Naive B cell (primary cell): ENCODE measurements at regions not wholly inside any gene's neighbourhood (a gene's known extent, or its start where the extent isn't known, plus 50 kb on each side); places are given as distances from the start of the nearest gene placed in this dataset.
"Not testable (repeated sequence)": the region's sequence is repeated elsewhere in the genome, so short reads cannot be mapped to it uniquely, and the experiment has no call there.

ENCODE experiments used
- ATAC-seq, 2 donors: fragments of 150-1000 bp; cut with Tn5 transposase; 2 replicates each; pipeline ENCODE4 v1.10.0; 2021; ENCODE audit warnings: low read depth in 2 of 2, mild to moderate bottlenecking in 2 of 2, moderate library complexity in 2 of 2
- DNase-seq: peaks from one replicate; pipeline ENCODE4 v3.0.0; 2022
- H3K27ac Mint-ChIP-seq, 6 donors: one replicate each; pipeline ENCODE4 v1.8.0; 2020 to 2022; ENCODE audit warnings: mild to moderate bottlenecking in 6 of 6, mixed read lengths in 6 of 6, moderate library complexity in 5 of 6, inconsistent platforms in 2 of 6
- H3K27me3 Mint-ChIP-seq, 3 donors: one replicate each; pipeline ENCODE4 v1.8.0; 2021 to 2022; ENCODE audit warnings: mixed read lengths in 3 of 3, mild to moderate bottlenecking in 1 of 3
- H3K36me3 Mint-ChIP-seq, 2 donors: one replicate each; pipeline ENCODE4 v1.8.0; 2020 to 2022; ENCODE audit warnings: mixed read lengths in 2 of 2, inconsistent platforms in 1 of 2, mild to moderate bottlenecking in 1 of 2
- H3K4me1 Mint-ChIP-seq, 3 donors: one replicate each; pipeline ENCODE4 v1.8.0; 2020 to 2022; ENCODE audit warnings: mixed read lengths in 3 of 3, inconsistent platforms in 1 of 3, mild to moderate bottlenecking in 1 of 3, moderate library complexity in 1 of 3
- H3K4me3 Mint-ChIP-seq, 8 donors: one replicate each; pipeline ENCODE4 v1.8.0; 2020 to 2022; ENCODE audit warnings: mild to moderate bottlenecking in 8 of 8, mixed read lengths in 8 of 8, moderate library complexity in 8 of 8, inconsistent platforms in 2 of 8
- H3K9me3 Mint-ChIP-seq, 7 donors: one replicate each; pipeline ENCODE4 v1.8.0; 2020 to 2022; ENCODE audit warnings: mixed read lengths in 7 of 7, mild to moderate bottlenecking in 5 of 7, inconsistent platforms in 2 of 7, moderate library complexity in 1 of 7

DNA sequence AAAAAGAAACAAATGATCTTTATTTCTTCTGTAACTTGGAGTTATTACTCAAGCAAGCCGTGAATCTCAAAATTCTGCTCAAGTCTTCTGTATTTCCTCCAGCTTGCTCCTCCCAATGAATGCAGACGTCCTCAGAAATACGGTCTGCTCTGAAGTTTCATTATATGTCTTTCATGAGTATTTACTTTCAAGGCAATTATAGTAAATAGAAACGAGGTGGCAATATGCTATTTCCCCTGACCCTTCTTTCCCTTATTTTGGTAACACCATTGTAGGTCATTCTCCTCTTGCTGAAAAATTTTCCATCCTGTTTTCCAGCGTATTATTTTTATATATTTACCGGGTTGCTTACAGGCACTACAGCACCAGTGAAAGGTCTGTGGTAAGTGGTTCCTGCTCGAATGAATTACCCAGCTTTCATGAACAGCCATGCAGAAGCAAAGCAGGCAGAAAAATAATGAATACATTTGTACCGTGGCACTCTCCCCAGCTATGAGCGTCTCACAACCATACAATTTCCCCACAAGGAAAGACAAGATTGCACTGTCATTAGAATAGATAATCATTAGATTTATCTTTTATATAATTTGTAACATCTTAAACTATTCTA is 350.9 kb upstream of the PKN2 start:
- DNase-seq = no peak
- Mint-ChIP-seq H3K4me3 (no peak overlapping the region), H3K4me1 (peaks cover 0 to 4% (median 0%) of the 10 kb centered on the region in 3 donors), H3K36me3 (no peaks in the 10 kb centered on the region), H3K9me3 (no peaks in the 10 kb centered on the region), H3K27me3 (no peaks in the 10 kb centered on the region), H3K27ac (no peak overlapping the region)
- no peak for ATAC-seq

DNA sequence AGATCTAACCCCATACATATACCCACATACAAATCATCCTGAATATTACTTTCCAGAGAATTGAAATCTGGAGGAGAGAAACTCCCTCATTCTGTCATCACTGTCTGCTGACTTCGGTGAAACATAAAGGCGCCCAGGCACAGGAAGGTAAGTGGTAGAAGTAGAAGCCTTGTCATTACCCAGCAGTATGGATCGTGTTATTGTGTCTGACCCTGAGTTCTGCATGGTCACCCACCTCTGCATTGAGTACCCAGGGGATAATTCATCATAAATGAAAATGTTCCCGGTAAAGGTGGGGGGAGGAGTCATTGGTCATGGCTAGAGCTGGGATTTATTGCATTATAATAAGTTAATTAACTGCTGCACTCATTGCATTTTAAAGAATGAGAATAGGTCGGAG is 342.6 kb upstream of the PKN2 start:
- H3K4me1 Mint-ChIP-seq = no peaks in the 10 kb centered on the region
- no peaks in the 10 kb centered on the region for H3K36me3 Mint-ChIP-seq
- H3K4me3 Mint-ChIP-seq = peak overlapping the region in 1 of 8 donors; percentile 23
- DNase-seq = no peak
- peaks cover 0 to 5% (median 0%) of the 10 kb centered on the region in 3 donors for H3K27me3 Mint-ChIP-seq
- ATAC-seq = no peak
- no peak overlapping the region for H3K27ac Mint-ChIP-seq
- H3K9me3 Mint-ChIP-seq = peaks cover 0 to 11% (median 0%) of the 10 kb centered on the region in 7 donors

DNA sequence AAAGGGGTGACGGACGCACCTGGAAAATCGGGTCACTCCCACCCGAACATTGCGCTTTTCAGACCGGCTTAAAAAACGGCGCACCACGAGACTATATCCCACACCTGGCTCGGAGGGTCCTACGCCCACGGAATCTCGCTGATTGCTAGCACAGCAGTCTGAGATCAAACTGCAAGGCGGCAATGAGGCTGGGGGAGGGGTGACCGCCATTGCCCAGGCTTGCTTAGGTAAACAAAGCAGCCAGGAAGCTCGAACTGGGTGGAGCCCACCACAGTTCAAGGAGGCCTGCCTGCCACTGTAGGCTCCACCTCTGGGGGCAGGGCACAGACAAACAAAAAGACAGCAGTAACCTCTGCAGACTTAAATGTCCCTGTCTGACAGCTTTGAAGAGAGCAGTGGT is 342.0 kb upstream of the PKN2 start:
- H3K4me1 Mint-ChIP-seq, H3K27me3 Mint-ChIP-seq, H3K27ac Mint-ChIP-seq, H3K4me3 Mint-ChIP-seq, ATAC-seq, DNase-seq, H3K36me3 Mint-ChIP-seq: not testable (repeated sequence)
- H3K9me3 Mint-ChIP-seq = peaks cover 0 to 11% (median 0%) of the 10 kb centered on the region in 7 donors

DNA sequence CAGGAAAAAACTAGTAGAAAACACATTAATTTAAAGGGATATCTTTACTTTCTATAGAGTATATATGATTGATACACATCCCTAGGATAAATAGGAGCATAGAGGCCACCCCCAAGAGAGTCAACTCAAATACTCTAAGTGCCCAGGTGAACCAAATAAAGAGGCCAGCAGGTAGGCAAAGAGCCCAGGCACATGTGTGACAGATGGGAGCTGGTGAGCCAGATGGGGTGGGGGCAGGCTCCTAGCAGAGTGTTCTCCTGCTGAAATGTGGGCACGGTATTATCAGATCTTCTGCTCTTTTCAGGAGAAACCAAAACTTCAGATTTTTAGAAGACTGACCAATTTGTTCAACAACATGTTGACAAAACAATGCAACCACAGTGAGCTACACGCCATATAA is 333.4 kb upstream of the PKN2 start:
- ATAC-seq = no peak
- H3K27ac Mint-ChIP-seq = no peak overlapping the region
- H3K36me3 Mint-ChIP-seq = no peaks in the 10 kb centered on the region

DNA sequence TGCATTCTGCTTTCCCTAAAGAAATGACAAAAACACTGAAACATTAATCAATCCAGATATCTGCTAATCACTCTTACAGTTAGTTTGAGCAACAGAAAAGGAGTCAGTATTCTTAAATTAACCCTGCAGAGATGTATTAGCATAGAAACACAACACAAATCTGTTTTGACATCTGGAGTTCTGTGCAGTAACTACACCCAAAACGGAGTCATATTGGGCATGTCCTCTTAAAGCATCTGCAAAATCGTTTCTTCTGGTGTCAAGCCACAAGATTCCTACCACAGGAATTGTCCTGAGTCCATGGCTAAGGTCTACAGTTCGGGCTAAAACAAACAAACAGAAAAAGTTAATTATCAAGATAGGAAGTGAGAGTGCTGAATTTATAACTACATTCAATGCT is 332.1 kb upstream of the PKN2 start:
- Mint-ChIP-seq H3K36me3 (no peaks in the 10 kb centered on the region), H3K9me3 (peaks cover 0 to 2% (median 0%) of the 10 kb centered on the region in 7 donors), H3K4me3 (no peak overlapping the region)

More for the DNA sequence above, 333.4 kb upstream of the PKN2 start:
- peaks cover 0 to 6% (median 0%) of the 10 kb centered on the region in 3 donors for H3K27me3 Mint-ChIP-seq
- H3K4me1 Mint-ChIP-seq = no peaks in the 10 kb centered on the region
- DNase-seq = no peak
- no peak overlapping the region for H3K4me3 Mint-ChIP-seq
- H3K9me3 Mint-ChIP-seq = peaks cover 0 to 2% (median 0%) of the 10 kb centered on the region in 7 donors

DNA sequence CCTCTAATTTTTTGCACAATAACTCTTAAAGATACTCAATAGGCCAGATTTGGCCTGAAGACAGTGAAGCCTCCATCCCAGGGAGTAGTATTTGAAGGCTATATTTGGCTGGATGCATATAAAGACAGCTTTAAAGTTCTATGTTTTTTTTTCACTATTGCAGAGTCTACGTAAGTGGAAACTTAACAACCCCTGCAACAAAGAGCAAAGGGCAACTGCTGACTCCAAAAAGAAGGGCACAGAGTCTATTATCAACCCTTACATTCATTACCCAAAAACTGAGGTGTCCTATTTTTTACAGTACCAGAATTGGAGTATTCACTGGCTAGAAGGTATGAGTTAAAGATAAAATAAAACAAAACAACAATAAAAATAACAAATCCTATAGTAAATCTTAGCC is 329.8 kb upstream of the PKN2 start:
- H3K4me3 Mint-ChIP-seq = no peak overlapping the region
- H3K4me1 Mint-ChIP-seq = no peaks in the 10 kb centered on the region
- H3K27ac Mint-ChIP-seq = no peak overlapping the region
- no peak for ATAC-seq
- no peaks in the 10 kb centered on the region for H3K9me3 Mint-ChIP-seq
- no peaks in the 10 kb centered on the region for H3K36me3 Mint-ChIP-seq
- peaks cover 0 to 6% (median 0%) of the 10 kb centered on the region in 3 donors for H3K27me3 Mint-ChIP-seq
- DNase-seq = no peak

More for the DNA sequence above, 332.1 kb upstream of the PKN2 start:
- DNase-seq (no peak), ATAC-seq (no peak)
- no peaks in the 10 kb centered on the region for H3K4me1 Mint-ChIP-seq
- no peak overlapping the region for H3K27ac Mint-ChIP-seq
- H3K27me3 Mint-ChIP-seq = peaks cover 0 to 6% (median 0%) of the 10 kb centered on the region in 3 donors

DNA sequence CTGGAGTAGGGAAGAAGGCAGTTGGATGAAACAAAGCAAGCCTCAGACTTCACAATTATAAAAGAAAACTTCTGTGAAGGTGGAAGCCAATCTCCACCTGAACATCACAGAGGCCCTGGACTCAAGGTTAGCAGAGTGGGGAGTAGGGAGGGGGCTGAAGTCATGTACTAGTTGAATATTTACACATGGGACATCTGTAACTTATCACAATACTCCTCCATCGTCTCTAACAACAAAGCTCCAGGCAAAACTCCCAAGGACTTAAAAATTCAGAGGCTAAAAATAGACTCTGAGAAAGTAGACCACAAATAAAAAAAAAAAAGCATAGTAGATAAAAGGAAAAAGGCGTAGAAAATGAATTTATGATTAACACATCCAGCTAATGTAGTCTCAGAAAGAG is 326.3 kb upstream of the PKN2 start:
- ATAC-seq (no peak), DNase-seq (no peak)
- Mint-ChIP-seq H3K36me3 (no peaks in the 10 kb centered on the region), H3K27ac (no peak overlapping the region), H3K9me3 (no peaks in the 10 kb centered on the region), H3K27me3 (peaks cover 0 to 6% (median 0%) of the 10 kb centered on the region in 3 donors), H3K4me3 (no peak overlapping the region), H3K4me1 (no peaks in the 10 kb centered on the region)

DNA sequence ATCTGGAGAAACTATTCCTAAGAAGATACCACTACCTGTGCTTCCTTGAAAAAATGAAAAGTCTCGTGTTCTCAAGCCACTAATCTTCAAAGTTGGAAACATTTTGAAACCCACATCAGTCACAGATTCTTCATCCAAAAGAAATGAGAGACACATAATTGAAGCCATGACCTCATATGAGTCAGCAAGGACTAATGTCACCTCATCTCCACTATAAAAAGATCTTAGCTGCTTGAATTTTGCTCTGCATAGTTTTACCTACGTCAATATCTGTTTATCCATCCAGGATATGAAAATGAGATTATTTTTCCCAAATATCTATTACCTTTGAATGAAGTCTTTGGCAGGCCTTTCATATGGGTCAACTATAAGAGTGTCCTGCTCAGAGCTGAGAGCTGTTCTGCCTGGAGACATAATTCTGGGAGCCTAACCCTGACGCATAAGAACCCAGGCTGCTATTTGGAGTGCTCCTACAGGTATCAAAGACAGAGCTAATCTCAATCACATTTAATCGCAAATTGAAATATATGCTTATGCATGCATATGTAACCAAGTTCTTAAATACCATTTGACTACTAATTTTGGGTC is 312.5 kb upstream of the PKN2 start:
- no peak overlapping the region for H3K4me3 Mint-ChIP-seq
- H3K4me1 Mint-ChIP-seq = no peaks in the 10 kb centered on the region
- ATAC-seq = no peak
- no peaks in the 10 kb centered on the region for H3K9me3 Mint-ChIP-seq
- H3K27ac Mint-ChIP-seq = no peak overlapping the region
- no peaks in the 10 kb centered on the region for H3K36me3 Mint-ChIP-seq
- peaks cover 0 to 7% (median 0%) of the 10 kb centered on the region in 3 donors for H3K27me3 Mint-ChIP-seq
- DNase-seq = no peak

DNA sequence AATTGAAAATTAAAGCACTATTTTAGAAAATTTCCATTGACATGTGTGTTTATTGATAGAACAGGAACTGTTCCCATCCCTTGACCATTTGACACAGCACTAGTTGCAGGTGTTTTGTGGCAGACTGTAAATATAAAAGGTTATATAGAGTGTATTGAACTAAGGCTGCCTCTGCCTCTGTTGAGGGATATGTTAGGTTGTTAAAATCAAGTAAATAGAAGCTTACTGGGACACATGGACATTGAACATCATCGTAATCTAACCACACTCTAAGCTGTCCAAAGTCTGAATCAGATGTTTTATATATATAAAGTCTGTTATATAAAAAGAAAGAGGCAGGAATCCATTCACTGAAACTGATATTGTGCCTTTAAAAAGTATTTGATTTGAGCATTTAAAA is 308.1 kb upstream of the PKN2 start:
- Mint-ChIP-seq H3K27me3 (peaks cover 4 to 6% (median 4%) of the 10 kb centered on the region in 3 donors), H3K4me3 (no peak overlapping the region), H3K4me1 (no peaks in the 10 kb centered on the region), H3K36me3 (no peaks in the 10 kb centered on the region), H3K27ac (no peak overlapping the region), H3K9me3 (no peaks in the 10 kb centered on the region)
- no peak for ATAC-seq
- no peak for DNase-seq

DNA sequence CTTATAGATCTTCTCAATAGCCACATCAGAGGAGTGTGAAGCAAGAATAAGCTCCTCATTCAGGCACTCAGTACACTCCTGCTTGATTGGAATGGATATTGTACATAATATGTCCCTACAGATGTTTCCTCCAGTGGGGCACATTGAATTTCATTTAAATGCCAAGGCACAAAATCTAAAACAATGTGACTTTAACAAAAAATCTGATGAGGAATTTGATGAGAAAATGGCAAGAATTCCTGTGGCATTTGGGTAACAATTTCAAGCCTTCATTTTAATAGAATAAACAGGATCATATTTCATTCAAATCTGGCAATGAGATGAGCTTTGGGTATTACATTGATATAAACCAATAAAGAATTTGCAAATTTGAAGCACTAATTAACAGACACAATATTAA is 307.7 kb upstream of the PKN2 start:
- no peak overlapping the region for H3K27ac Mint-ChIP-seq
- DNase-seq (no peak), ATAC-seq (no peak)
- no peaks in the 10 kb centered on the region for H3K4me1 Mint-ChIP-seq
- H3K4me3 Mint-ChIP-seq = no peak overlapping the region
- peaks cover 4 to 6% (median 4%) of the 10 kb centered on the region in 3 donors for H3K27me3 Mint-ChIP-seq
- no peaks in the 10 kb centered on the region for H3K9me3 Mint-ChIP-seq
- no peaks in the 10 kb centered on the region for H3K36me3 Mint-ChIP-seq

DNA sequence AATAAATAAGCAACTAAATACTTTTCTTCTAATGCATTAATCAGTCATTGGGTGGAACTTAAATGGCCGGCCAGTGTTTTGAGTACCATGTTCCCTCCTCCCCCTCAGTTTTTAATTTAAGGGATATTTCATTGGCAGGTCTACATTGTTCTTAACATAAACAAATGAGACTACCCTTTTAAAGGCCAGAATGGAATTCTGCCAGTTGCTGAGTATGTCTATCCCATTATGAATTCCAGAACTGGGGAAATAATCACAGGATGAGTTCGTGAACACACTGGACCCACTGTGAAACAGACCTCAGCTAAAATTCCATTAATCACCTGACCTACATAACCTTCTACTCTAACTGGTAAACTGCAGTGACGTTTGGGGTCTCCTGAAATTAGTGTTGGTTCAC is 305.5 kb upstream of the PKN2 start:
- DNase-seq = no peak
- no peak overlapping the region for H3K4me3 Mint-ChIP-seq
- no peak for ATAC-seq
- H3K4me1 Mint-ChIP-seq = no peaks in the 10 kb centered on the region
- no peak overlapping the region for H3K27ac Mint-ChIP-seq
- no peaks in the 10 kb centered on the region for H3K36me3 Mint-ChIP-seq
- peaks cover 4 to 6% (median 4%) of the 10 kb centered on the region in 3 donors for H3K27me3 Mint-ChIP-seq
- H3K9me3 Mint-ChIP-seq = no peaks in the 10 kb centered on the region

DNA sequence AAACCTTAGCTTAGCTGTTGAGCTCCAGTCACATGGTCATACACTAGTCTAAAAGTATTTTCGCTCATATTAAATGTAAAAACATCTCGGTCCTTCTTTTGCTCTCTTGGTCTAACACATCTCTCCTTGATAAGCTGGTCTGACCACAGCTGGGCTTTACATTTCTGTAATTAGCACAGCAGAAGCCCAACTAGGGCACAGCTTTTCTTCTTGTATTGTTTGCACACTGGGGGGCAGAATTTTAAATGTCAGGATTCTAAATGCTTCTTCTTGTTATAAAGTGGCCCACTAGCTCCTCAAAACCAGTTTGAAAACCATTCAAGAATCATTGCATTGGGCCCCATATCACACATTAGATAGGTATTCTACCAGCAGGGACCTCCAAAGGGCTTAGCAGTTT is 289.1 kb upstream of the PKN2 start:
- Mint-ChIP-seq H3K9me3 (peaks cover 0 to 4% (median 0%) of the 10 kb centered on the region in 7 donors), H3K27me3 (peaks cover 0 to 5% (median 0%) of the 10 kb centered on the region in 3 donors), H3K36me3 (no peaks in the 10 kb centered on the region), H3K27ac (no peak overlapping the region), H3K4me3 (no peak overlapping the region), H3K4me1 (no peaks in the 10 kb centered on the region)
- DNase-seq (no peak), ATAC-seq (no peak)

DNA sequence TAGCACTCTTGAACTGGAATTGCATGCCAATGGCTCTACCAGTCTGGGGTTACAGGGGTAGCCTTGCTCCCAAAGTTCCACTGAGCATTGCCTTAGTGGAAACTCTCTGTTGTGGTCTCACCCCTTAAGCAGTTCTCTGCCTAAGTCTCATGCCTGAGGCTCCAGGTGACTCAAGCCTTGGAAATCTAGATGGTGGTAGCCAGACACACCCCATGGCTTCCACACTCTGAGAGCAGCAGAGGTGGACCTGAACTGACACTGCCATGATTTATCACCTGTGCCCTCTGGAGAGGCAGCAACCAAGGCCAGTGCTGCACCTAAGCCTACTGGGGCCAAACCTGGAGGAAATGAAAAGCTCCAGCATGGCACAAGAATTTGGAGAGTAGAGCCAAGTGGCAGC is 285.7 kb upstream of the PKN2 start:
- DNase-seq = no peak
- Mint-ChIP-seq H3K9me3 (peaks cover 0 to 4% (median 0%) of the 10 kb centered on the region in 7 donors), H3K27me3 (peaks cover 0 to 5% (median 0%) of the 10 kb centered on the region in 3 donors), H3K27ac (no peak overlapping the region), H3K4me3 (no peak overlapping the region), H3K4me1 (no peaks in the 10 kb centered on the region), H3K36me3 (no peaks in the 10 kb centered on the region)
- no peak for ATAC-seq

DNA sequence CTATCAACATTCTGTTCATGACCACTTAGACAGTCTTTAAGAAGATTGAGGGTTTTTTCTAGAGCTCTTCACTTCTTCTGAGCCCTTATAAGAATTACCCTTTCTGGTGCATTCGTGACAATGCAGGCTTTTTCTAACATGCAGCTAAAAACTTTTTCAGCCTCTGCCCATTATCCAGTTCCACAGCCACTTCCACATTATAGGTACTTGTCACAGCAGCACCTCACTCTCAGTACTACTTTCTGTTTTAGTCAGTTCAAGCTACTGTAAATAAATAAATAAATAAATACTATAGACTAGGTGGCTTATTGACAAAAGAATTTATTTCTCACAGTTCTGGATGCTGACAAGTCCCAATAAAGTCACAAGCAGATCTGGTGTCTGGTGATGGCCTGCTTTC is 284.4 kb upstream of the PKN2 start:
- H3K36me3 Mint-ChIP-seq = no peaks in the 10 kb centered on the region
- no peaks in the 10 kb centered on the region for H3K4me1 Mint-ChIP-seq
- H3K9me3 Mint-ChIP-seq = peaks cover 0 to 4% (median 0%) of the 10 kb centered on the region in 7 donors
- no peak overlapping the region for H3K4me3 Mint-ChIP-seq
- H3K27me3 Mint-ChIP-seq = no peaks in the 10 kb centered on the region
- DNase-seq (no peak), ATAC-seq (no peak)
- H3K27ac Mint-ChIP-seq = no peak overlapping the region
